PFSK-1 (cell line): ENCODE measurements at regions not wholly inside any gene's neighbourhood (a gene's known extent, or its start where the extent isn't known, plus 50 kb on each side); places are given as distances from the start of the nearest gene placed in this dataset.

ENCODE experiments used
- POLR2AphosphoS5 ChIP-seq: IDR thresholded peaks from 2 replicates; pipeline ENCODE4 v1.6.1; 2012; ENCODE audit warnings: low read depth, mild to moderate bottlenecking, control low read depth, low read length, moderate library complexity
- REST ChIP-seq, 2 experiments: IDR thresholded peaks; 2 replicates each; pipeline versions ENCODE4 v1.6.1 to v1.8.0; 2011 to 2012; ENCODE audit warnings: low read depth in 2 of 2, low read length in 2 of 2, control low read depth in 1 of 2, inconsistent platforms in 1 of 2, mild to moderate bottlenecking in 1 of 2, moderate library complexity in 1 of 2; ENCODE audit not compliant: insufficient read depth in 1 of 2
- SIN3A ChIP-seq: IDR thresholded peaks from 2 replicates; pipeline ENCODE4 v1.6.1; 2012; ENCODE audit warnings: mild to moderate bottlenecking, low read length, moderate library complexity, borderline replicate concordance; ENCODE audit not compliant: insufficient read depth
- TAF1 ChIP-seq: IDR thresholded peaks from 2 replicates; pipeline ENCODE4 v1.6.1; 2012; ENCODE audit warnings: low read length, control low read depth, borderline replicate concordance; ENCODE audit not compliant: insufficient read depth

DNA sequence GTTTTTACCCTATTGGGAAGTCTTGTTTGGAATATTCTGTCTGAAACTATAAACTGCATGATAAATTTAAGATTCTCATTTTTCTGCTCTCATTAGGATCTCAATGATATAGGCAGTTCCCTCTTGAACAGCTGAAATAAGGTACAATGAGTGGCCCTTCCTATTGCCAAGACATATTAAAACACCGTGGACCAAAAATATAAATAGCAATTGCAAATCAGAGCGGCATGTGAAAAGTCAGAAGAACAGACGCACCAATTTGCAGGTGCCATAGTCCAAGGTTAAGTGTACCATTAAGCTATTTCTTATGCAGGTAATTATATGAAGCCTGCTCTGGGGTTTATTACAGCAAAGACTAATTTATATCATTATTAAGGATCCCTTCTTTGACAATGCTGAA, 920.8 kb upstream of the CELF2 start:
- TF ChIP-seq POLR2AphosphoS5 (no peak), REST (IDR thresholded peaks at IDR 0.05; ENCODE audit: insufficient read depth in 1 of 2, low read depth in 2 of 2, low read length in 2 of 2) (no peak), TAF1 (no peak), SIN3A (no peak)
